HepG2 (cell line): ENCODE measurements at regions not wholly inside any gene's neighbourhood (a gene's known extent, or its start where the extent isn't known, plus 50 kb on each side); places are given as distances from the start of the nearest gene placed in this dataset.

Experiments used
- ATF1 ChIP-seq: IDR thresholded peaks from 2 replicates; pipeline ENCODE4 v1.6.1; 2016; ENCODE audit warnings: mild to moderate bottlenecking, control low read depth
- GLI4 ChIP-seq: sonication (generic); formaldehyde crosslinking; IDR thresholded peaks from 2 replicates; pipeline ENCODE4 v1.5.1; 2020; ENCODE audit warnings: missing genetic modification reagents, mild to moderate bottlenecking, moderate library complexity, borderline replicate concordance
- HNF1A ChIP-seq, 2 experiments: sonication (generic) in 1 of 2; formaldehyde crosslinking in 1 of 2; IDR thresholded peaks; 2 replicates each; pipeline versions ENCODE4 v1.4.0 to v1.6.1; 2016 to 2020; ENCODE audit warnings: borderline replicate concordance in 1 of 2, low read depth in 1 of 2, mild to moderate bottlenecking in 1 of 2, missing genetic modification reagents in 1 of 2
- JUND ChIP-seq: sonication (generic); formaldehyde crosslinking; IDR thresholded peaks from 2 replicates; pipeline ENCODE4 v1.8.0; 2022; ENCODE audit warnings: mild to moderate bottlenecking, missing genetic modification reagents
- MTA3 ChIP-seq: sonication (generic); formaldehyde crosslinking; IDR thresholded peaks from 2 replicates; pipeline ENCODE4 v1.4.0; 2020; ENCODE audit warnings: missing genetic modification reagents
- MYNN ChIP-seq: sonication (generic); formaldehyde crosslinking; IDR thresholded peaks from 2 replicates; pipeline ENCODE4 v1.4.0; 2020; ENCODE audit warnings: mild to moderate bottlenecking, low read depth, missing genetic modification reagents
- POLR2AphosphoS5 ChIP-seq: IDR thresholded peaks from 2 replicates; pipeline ENCODE4 v1.6.1; 2012; ENCODE audit warnings: low read depth, low read length
- TBL1XR1 ChIP-seq: fragments of 150-350 bp; IDR thresholded peaks from 2 replicates; pipeline ENCODE4 v1.6.1; 2014; ENCODE audit warnings: borderline replicate concordance, low read length; ENCODE audit not compliant: partially characterized antibody
- ZBTB21 ChIP-seq: sonication (generic); formaldehyde crosslinking; IDR thresholded peaks from 2 replicates; pipeline ENCODE4 v1.4.0; 2020; ENCODE audit warnings: missing genetic modification reagents
- TF ChIP-seq, protein P1 (sequence below): sonication (generic); formaldehyde crosslinking; IDR thresholded peaks from 2 replicates; pipeline ENCODE4 v1.5.1; 2020; ENCODE audit warnings: mild to moderate bottlenecking, missing genetic modification reagents, borderline replicate concordance

DNA sequence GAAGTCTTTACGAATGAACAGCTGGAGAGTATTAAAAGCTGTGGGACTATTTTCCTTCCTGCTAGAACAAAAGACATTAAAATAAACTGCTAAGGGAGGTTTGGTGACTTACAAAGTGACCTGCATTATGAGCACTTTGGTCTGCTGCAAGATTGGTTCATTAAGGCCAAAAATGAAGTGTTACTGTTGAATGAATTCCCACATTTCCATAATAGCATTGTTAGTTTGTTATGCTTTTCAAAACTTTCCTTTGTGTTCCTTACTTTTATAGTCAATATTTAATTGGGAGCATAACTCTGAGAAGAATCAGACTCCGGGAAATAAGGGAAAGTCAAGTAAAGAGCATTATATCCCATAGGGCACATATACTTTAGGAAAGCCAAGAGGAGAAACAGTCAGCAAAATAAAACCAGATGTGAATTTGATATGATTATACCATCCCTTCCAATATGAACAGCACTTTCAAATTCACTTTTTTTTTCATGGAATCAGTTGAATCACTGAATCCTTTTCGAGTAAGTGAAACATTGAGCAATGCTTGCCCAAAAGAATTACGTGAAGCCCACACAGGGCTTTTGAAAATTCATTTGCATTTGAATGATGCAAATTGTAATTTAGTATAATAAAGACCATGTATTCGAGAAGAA, 112.6 kb downstream of the KCTD12 start:
- TF ChIP-seq ZBTB21 (CRISPR knock-in tag) (no peak), HNF1A (IDR thresholded peaks at IDR 0.05; ENCODE audit: low read depth) (no peak), HNF1A (CRISPR knock-in tag; IDR thresholded peaks at IDR 0.05; ENCODE audit: borderline replicate concordance) (no peak), POLR2AphosphoS5 (no peak), TBL1XR1 (no peak), MTA3 (no peak), MYNN (CRISPR knock-in tag) (no peak), JUND (CRISPR knock-in tag) (no peak), GLI4 (CRISPR knock-in tag) (no peak), ATF1 (CRISPR knock-in tag) (no peak)
- TF ChIP-seq, protein P1, sequence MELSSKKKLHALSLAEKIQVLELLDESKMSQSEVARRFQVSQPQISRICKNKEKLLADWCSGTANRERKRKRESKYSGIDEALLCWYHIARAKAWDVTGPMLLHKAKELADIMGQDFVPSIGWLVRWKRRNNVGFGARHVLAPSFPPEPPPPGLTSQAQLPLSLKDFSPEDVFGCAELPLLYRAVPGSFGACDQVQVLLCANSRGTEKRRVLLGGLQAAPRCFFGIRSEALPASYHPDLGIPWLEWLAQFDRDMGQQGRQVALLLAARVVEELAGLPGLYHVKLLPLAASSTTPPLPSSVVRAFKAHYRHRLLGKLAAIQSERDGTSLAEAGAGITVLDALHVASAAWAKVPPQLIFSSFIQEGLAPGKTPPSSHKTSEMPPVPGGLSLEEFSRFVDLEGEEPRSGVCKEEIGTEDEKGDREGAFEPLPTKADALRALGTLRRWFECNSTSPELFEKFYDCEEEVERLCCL, result no peak
